ENCODE measurements at regions not wholly inside any gene's neighbourhood (a gene's known extent, or its start where the extent isn't known, plus 50 kb on each side); places are given as distances from the start of the nearest gene placed in this dataset.

- TF ChIP-seq POLR2AphosphoS5 (IDR thresholded peaks at IDR 0.05) (no peak), CTCF (IDR thresholded peaks at IDR 0.05) (no peak), POLR2A (IDR thresholded peaks at IDR 0.05) (no peak)
Observed at GRCh38 chr7:68787566-68787965, 810.7 kb upstream of the AUTS2 start.
